H7 (cell line): ENCODE measurements at regions not wholly inside any gene's neighbourhood (a gene's known extent, or its start where the extent isn't known, plus 50 kb on each side); places are given as distances from the start of the nearest gene placed in this dataset.
"Not testable (repeated sequence)": the region's sequence is repeated elsewhere in the genome, so short reads cannot be mapped to it uniquely, and the experiment has no call there.

Experiments
- DNase-seq: peaks from one replicate; pipeline ENCODE4 v3.0.0; 2012
- H3K27me3 ChIP-seq: 2 replicates; pipeline ENCODE4 v1.6.0; 2011; ENCODE audit warnings: mild to moderate bottlenecking, low read length; ENCODE audit not compliant: control insufficient read depth, insufficient read depth
- H3K36me3 ChIP-seq: replicated peaks from 2 replicates; pipeline ENCODE4 v1.5.1; 2011; ENCODE audit warnings: low read length; ENCODE audit not compliant: control insufficient read depth, insufficient read depth
- H3K4me3 ChIP-seq: 2 replicates; pipeline ENCODE4 v1.5.1; 2011; ENCODE audit warnings: low read depth, mild to moderate bottlenecking, control low read depth, low read length, moderate library complexity; ENCODE audit not compliant: insufficient read depth

DNA sequence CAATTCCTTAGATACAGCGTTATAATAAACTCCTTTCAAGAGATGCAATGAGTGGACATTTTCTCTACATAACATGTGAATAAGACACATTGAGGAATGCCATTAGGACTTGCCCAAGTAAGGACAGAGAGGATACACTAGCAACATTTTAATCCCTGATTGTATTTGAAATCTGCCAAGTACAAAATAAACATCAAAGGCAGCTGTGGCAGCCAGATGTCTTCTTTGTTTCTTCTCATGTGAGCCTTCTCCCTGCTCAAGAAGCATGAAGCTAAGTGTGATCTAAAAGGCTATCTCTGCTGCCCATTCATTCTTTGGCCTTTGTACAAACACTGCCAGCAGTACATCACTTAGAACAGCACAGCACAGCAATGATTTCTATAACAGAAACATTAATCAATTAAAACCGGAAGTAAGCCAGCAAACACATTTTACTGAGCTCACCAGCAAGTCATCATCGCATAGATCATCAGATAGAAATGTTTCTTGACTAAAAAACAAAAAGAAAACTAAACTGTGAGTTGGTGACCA lies 364.0 kb downstream of the CNTN6 start:
- no peaks in the 10 kb centered on the region for H3K36me3 ChIP-seq
- no peaks in the 10 kb centered on the region for H3K27me3 ChIP-seq
- H3K4me3 ChIP-seq: no peak overlapping the region
- DNase-seq: no peak

DNA sequence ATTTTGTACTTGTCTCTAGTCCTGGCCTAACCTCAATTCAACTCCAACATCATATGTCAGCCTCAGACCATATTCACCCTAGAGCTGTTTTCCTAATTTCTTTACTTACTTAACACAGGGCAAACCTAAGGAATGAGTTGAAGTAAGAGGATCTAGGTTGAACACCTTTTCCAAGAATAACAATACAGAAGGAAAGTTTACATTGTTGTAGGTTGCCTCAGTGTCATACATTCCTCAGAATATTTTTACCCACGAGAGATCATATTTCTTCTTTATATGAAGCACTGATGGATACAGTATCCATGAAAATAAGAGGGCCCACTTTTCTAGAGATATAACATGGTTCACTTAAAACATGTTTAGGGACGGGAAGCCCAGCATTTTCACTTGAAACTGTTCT lies 369.5 kb downstream of the CNTN6 start:
- H3K27me3 ChIP-seq: no peaks in the 10 kb centered on the region
- H3K4me3 ChIP-seq: no peak overlapping the region
- DNase-seq: no peak
- H3K36me3 ChIP-seq: no peaks in the 10 kb centered on the region

DNA sequence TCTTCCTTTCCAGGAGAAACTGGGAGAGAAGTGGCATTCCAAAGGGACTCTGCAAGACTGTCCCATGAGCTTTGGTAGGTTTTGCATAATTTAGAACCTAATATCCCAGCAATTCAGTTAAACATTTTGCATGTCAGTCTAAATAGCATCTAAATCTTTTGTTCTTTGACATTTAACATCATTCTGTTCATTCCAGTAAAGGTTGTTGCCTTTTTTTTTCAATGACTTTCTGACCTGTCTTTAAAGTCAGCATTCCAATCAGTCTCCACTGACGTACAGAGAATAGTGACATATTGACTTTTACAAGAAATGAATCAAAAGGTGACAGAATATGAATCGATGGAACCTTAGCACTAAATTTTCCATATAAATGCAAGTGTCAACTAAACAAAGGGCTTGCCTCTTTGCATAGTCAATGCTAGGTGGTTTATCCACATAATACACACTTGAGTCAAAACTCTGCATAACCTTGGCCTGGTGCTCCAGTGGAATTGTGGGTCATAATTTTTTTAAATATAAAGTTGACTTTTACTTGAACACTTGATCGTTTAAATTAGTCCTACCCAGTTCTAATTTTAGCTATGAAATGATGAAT lies 370.1 kb downstream of the CNTN6 start:
- DNase-seq: no peak
- Histone ChIP-seq H3K27me3 (no peaks in the 10 kb centered on the region), H3K4me3 (no peak overlapping the region), H3K36me3 (no peaks in the 10 kb centered on the region)

DNA sequence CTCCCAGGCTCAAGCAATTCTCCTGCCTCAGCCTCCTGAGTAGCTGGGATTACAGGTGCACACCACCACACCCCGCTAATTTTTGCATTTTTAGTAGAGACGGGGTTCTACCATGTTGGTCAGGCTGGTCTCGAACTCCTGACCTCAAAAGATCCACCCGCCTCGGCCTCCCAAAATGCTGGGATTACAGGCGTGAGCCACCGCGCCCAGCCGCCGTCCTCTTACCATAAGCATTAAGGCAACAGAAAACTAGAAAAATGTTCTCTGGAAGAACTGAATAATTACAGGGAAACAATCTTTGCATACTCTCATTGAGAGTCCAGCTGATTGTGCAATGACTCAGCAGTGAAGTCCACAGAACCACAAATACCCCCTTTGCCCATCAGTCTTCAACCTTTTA lies 372.3 kb downstream of the CNTN6 start:
- not testable (repeated sequence) for H3K36me3 ChIP-seq, H3K27me3 ChIP-seq, DNase-seq, H3K4me3 ChIP-seq

DNA sequence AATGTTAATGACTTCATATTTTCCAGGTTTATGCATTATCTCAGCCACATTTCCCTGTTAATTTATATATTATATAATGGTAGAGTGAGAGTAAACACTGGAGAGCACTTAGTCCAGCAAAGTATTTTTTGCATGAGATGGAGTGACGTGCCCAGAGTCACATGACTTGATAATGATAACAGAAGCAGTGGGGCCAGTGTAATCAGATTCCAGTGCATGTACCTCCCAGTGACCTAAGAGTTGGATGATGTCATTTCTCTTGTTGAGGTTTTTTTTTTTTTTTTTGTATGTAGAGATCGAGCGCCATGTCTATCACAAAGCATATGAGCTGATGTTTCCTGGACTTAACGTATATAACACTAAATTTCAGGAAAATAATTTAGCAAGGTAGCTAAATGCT lies 375.3 kb downstream of the CNTN6 start:
- Histone ChIP-seq H3K36me3 (no peaks in the 10 kb centered on the region), H3K4me3 (no peak overlapping the region)
- DNase-seq: no peak

GRCh38 chr3:1469248-1469647 lies 376.4 kb downstream of the CNTN6 start:
- DNase-seq: no peak
- Histone ChIP-seq H3K27me3 (no peaks in the 10 kb centered on the region), H3K36me3 (no peaks in the 10 kb centered on the region), H3K4me3 (no peak overlapping the region)

More for the DNA sequence above, 375.3 kb downstream of the CNTN6 start:
- no peaks in the 10 kb centered on the region for H3K27me3 ChIP-seq

DNA sequence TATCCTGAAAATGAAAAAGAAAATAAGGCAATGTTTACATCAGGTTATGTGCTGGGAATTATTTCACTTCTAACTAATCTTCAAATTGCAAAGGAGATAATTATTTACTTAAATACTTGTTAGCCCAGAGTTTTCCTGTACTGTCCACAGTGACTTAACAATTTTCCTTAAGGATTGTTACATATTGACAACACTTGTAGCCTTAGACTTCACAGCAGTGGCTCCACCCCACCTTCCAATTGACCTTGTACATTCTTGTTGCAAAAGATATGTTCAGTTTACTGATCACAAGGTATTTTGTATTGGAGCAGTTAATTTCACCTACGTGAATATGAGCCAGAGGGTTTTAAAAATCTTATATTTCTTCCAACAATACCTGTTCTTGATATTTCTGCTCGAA lies 376.9 kb downstream of the CNTN6 start:
- H3K36me3 ChIP-seq: no peaks in the 10 kb centered on the region
- no peak for DNase-seq
- H3K27me3 ChIP-seq: no peaks in the 10 kb centered on the region
- H3K4me3 ChIP-seq: no peak overlapping the region

DNA sequence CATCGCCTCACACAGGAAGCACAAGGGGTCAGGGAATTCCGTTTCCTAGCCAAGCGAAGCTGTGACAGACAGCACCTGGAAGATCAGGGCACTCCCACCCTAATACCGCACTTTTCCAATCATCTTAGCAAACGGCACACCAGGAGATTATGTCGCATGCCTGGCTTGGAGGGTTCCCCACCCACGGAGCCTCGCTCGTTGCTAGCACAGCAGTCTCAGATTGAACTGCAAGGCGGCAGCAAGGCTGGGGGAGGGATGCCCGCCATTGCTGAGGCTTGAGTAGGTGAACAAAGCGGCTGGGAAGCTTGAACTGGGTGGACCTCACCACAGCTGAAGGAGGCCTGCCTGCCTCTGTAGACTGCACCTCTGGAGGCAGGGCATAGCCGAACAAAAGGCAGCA lies 384.8 kb downstream of the CNTN6 start:
- Histone ChIP-seq H3K27me3 (no peaks in the 10 kb centered on the region), H3K4me3 (no peak overlapping the region), H3K36me3 (no peaks in the 10 kb centered on the region)
- no peak for DNase-seq

GRCh38 chr3:1495466-1495865 lies 402.6 kb downstream of the CNTN6 start:
- Histone ChIP-seq H3K27me3 (no peaks in the 10 kb centered on the region), H3K4me3 (no peak overlapping the region), H3K36me3 (no peaks in the 10 kb centered on the region)
- no peak for DNase-seq

- no peaks in the 10 kb centered on the region for H3K27me3 ChIP-seq
- H3K4me3 ChIP-seq: no peak overlapping the region
- H3K36me3 ChIP-seq: no peaks in the 10 kb centered on the region
- DNase-seq: no peak
Measured at GRCh38 chr3:1499694-1500093, 406.9 kb downstream of the CNTN6 start.

GRCh38 chr3:1501406-1502115 lies 408.7 kb downstream of the CNTN6 start:
- Histone ChIP-seq H3K27me3 (no peaks in the 10 kb centered on the region), H3K4me3 (no peak overlapping the region), H3K36me3 (no peaks in the 10 kb centered on the region)
- DNase-seq: no peak

DNA sequence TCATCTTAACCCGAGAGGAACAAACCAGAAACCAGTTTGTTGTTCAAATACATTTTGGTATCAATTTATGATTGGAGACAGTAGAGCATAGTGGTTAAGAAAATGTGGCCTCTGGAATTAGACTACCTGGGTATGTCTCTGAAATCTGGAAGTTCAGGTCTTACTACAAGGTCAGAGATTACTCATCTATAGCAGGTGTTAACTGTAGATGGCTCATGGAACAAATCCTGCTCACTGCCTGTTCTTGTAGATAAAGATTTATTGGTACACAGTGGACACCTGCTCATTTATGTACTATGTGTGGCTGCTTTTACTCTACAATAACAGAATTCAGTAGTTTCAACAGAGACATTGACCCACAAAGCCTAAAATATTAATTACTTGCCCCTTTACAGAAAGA lies 413.3 kb downstream of the CNTN6 start:
- H3K27me3 ChIP-seq: no peaks in the 10 kb centered on the region
- H3K4me3 ChIP-seq: no peak overlapping the region
- no peak for DNase-seq
- no peaks in the 10 kb centered on the region for H3K36me3 ChIP-seq

GRCh38 chr3:1513662-1514061 lies 420.8 kb downstream of the CNTN6 start:
- Histone ChIP-seq H3K27me3 (no peaks in the 10 kb centered on the region), H3K36me3 (no peaks in the 10 kb centered on the region), H3K4me3 (no peak overlapping the region)
- peak; percentile 15 for DNase-seq

- Histone ChIP-seq H3K27me3 (no peaks in the 10 kb centered on the region), H3K4me3 (no peak overlapping the region), H3K36me3 (no peaks in the 10 kb centered on the region)
- DNase-seq: no peak
Measured at GRCh38 chr3:1515882-1516281, 423.1 kb downstream of the CNTN6 start.

GRCh38 chr3:1527786-1528185 lies 435.0 kb downstream of the CNTN6 start:
- no peaks in the 10 kb centered on the region for H3K36me3 ChIP-seq
- DNase-seq: no peak

More at GRCh38 chr3:1527786-1528185, 435.0 kb downstream of the CNTN6 start:
- Histone ChIP-seq H3K4me3 (no peak overlapping the region), H3K27me3 (no peaks in the 10 kb centered on the region)
